K562 (cell line): ENCODE measurements at regions not wholly inside any gene's neighbourhood (a gene's known extent, or its start where the extent isn't known, plus 50 kb on each side); places are given as distances from the start of the nearest gene placed in this dataset.

Source experiments
- CCNT2 ChIP-seq: IDR thresholded peaks from 2 replicates; pipeline ENCODE4 v1.6.1; 2011; ENCODE audit warnings: borderline replicate concordance, low read depth, mild to moderate bottlenecking, moderate library complexity, mixed read lengths, low read length; ENCODE audit not compliant: insufficient read length; ENCODE audit errors: extremely low read depth
- PTRF ChIP-seq: fragments of 450-650 bp; IDR thresholded peaks from 2 replicates; pipeline ENCODE4 v1.6.1; 2016; ENCODE audit warnings: mild to moderate bottlenecking, missing genetic modification characterization, missing compliant biosample characterization
- TF ChIP-seq, protein P1 (sequence below): sonication (generic); formaldehyde crosslinking; IDR thresholded peaks from 2 replicates; pipeline ENCODE4 v1.8.1; 2022; ENCODE audit warnings: missing genetic modification reagents
- TF ChIP-seq, protein P2 (sequence below): fragments of 250-450 bp; sonication (Bioruptor Pico); IDR thresholded peaks from 2 replicates; pipeline ENCODE4 v1.4.0; 2020; ENCODE audit warnings: mild to moderate bottlenecking, moderate library complexity
- TF ChIP-seq, protein P3 (sequence below): fragments of 450-650 bp; formaldehyde crosslinking; IDR thresholded peaks from 2 replicates; pipeline ENCODE4 v1.4.0; 2020; ENCODE audit warnings: mild to moderate bottlenecking, moderate library complexity
- TF ChIP-seq, protein P4 (sequence below), 2 experiments: fragments of 450-650 bp; IDR thresholded peaks; 2 replicates each; pipeline ENCODE4 v1.6.1; 2018; ENCODE audit warnings: mild to moderate bottlenecking in 2 of 2, low read depth in 1 of 2; ENCODE audit not compliant: partially characterized antibody in 2 of 2
- TF ChIP-seq, protein P5 (sequence below): fragments of 250-450 bp; sonication (Bioruptor Pico); IDR thresholded peaks from 2 replicates; pipeline ENCODE4 v1.8.0; 2022; ENCODE audit warnings: inconsistent platforms, mild to moderate bottlenecking, moderate library complexity, borderline replicate concordance
- TF ChIP-seq, protein P6 (sequence below): sonication (generic); formaldehyde crosslinking; IDR thresholded peaks from 2 replicates; pipeline ENCODE4 v1.8.0; 2023; ENCODE audit warnings: mild to moderate bottlenecking, missing genetic modification reagents

DNA sequence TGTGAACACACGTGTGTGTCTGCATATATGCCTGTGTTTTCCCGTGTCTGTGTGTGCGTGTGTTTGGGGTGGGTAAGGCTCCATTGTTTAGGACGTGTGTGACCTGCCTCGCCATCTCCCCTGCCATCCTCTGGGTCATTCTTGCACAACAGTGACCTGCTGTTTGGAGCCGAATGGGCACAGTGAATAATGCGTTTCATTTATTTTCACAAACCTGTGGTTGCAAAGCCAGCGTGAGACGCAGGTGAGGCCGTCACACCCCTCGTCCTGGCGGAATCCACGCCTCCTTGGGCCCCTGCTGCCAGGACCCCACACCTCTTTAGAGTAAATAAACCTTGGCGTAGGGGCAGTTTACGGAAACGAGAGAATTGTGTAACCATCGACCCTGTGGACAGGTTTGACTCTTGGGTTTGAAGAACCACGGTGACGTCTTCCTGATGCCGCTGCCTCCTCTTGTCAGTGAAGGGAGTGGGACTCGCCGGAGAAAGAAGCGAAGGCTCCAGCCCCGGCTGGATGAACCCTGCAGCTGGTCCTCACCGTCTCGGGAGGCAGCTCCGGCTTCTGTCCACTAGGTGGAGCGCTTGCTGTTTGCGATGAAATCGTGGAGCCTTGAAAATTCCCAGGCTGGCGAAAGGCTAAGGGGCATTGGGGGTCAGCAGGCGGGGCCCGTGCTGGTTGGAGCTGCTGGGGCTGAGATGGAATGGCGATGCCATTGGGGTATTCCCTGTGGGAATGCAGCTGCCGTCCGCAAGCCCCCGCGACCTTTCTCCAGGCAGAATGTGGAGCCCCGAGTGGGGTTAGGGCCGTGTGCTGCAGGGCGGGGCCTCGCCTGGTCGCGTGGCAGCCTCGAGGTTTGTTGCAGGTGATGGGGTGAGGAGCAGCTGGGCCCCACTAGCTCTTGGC, 81.1 kb downstream of the RTP5 start (continued):
- TF ChIP-seq, protein P1, sequence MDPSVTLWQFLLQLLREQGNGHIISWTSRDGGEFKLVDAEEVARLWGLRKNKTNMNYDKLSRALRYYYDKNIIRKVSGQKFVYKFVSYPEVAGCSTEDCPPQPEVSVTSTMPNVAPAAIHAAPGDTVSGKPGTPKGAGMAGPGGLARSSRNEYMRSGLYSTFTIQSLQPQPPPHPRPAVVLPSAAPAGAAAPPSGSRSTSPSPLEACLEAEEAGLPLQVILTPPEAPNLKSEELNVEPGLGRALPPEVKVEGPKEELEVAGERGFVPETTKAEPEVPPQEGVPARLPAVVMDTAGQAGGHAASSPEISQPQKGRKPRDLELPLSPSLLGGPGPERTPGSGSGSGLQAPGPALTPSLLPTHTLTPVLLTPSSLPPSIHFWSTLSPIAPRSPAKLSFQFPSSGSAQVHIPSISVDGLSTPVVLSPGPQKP (CRISPR knock-in tag) = no peak
- TF ChIP-seq CCNT2 (no peak), PTRF (tag) (no peak)
- TF ChIP-seq, protein P2, sequence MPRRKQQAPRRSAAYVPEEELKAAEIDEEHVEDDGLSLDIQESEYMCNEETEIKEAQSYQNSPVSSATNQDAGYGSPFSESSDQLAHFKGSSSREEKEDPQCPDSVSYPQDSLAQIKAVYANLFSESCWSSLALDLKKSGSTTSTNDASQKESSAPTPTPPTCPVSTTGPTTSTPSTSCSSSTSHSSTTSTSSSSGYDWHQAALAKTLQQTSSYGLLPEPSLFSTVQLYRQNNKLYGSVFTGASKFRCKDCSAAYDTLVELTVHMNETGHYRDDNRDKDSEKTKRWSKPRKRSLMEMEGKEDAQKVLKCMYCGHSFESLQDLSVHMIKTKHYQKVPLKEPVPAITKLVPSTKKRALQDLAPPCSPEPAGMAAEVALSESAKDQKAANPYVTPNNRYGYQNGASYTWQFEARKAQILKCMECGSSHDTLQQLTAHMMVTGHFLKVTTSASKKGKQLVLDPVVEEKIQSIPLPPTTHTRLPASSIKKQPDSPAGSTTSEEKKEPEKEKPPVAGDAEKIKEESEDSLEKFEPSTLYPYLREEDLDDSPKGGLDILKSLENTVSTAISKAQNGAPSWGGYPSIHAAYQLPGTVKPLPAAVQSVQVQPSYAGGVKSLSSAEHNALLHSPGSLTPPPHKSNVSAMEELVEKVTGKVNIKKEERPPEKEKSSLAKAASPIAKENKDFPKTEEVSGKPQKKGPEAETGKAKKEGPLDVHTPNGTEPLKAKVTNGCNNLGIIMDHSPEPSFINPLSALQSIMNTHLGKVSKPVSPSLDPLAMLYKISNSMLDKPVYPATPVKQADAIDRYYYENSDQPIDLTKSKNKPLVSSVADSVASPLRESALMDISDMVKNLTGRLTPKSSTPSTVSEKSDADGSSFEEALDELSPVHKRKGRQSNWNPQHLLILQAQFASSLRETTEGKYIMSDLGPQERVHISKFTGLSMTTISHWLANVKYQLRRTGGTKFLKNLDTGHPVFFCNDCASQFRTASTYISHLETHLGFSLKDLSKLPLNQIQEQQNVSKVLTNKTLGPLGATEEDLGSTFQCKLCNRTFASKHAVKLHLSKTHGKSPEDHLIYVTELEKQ = no peak
- TF ChIP-seq, protein P3, sequence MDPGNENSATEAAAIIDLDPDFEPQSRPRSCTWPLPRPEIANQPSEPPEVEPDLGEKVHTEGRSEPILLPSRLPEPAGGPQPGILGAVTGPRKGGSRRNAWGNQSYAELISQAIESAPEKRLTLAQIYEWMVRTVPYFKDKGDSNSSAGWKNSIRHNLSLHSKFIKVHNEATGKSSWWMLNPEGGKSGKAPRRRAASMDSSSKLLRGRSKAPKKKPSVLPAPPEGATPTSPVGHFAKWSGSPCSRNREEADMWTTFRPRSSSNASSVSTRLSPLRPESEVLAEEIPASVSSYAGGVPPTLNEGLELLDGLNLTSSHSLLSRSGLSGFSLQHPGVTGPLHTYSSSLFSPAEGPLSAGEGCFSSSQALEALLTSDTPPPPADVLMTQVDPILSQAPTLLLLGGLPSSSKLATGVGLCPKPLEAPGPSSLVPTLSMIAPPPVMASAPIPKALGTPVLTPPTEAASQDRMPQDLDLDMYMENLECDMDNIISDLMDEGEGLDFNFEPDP = no peak
- TF ChIP-seq, protein P4, sequence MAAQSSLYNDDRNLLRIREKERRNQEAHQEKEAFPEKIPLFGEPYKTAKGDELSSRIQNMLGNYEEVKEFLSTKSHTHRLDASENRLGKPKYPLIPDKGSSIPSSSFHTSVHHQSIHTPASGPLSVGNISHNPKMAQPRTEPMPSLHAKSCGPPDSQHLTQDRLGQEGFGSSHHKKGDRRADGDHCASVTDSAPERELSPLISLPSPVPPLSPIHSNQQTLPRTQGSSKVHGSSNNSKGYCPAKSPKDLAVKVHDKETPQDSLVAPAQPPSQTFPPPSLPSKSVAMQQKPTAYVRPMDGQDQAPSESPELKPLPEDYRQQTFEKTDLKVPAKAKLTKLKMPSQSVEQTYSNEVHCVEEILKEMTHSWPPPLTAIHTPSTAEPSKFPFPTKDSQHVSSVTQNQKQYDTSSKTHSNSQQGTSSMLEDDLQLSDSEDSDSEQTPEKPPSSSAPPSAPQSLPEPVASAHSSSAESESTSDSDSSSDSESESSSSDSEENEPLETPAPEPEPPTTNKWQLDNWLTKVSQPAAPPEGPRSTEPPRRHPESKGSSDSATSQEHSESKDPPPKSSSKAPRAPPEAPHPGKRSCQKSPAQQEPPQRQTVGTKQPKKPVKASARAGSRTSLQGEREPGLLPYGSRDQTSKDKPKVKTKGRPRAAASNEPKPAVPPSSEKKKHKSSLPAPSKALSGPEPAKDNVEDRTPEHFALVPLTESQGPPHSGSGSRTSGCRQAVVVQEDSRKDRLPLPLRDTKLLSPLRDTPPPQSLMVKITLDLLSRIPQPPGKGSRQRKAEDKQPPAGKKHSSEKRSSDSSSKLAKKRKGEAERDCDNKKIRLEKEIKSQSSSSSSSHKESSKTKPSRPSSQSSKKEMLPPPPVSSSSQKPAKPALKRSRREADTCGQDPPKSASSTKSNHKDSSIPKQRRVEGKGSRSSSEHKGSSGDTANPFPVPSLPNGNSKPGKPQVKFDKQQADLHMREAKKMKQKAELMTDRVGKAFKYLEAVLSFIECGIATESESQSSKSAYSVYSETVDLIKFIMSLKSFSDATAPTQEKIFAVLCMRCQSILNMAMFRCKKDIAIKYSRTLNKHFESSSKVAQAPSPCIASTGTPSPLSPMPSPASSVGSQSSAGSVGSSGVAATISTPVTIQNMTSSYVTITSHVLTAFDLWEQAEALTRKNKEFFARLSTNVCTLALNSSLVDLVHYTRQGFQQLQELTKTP (IDR thresholded peaks at IDR 0.05; ENCODE audit: low read depth in 1 of 2, partially characterized antibody in 2 of 2) = no peak
- TF ChIP-seq, protein P5, sequence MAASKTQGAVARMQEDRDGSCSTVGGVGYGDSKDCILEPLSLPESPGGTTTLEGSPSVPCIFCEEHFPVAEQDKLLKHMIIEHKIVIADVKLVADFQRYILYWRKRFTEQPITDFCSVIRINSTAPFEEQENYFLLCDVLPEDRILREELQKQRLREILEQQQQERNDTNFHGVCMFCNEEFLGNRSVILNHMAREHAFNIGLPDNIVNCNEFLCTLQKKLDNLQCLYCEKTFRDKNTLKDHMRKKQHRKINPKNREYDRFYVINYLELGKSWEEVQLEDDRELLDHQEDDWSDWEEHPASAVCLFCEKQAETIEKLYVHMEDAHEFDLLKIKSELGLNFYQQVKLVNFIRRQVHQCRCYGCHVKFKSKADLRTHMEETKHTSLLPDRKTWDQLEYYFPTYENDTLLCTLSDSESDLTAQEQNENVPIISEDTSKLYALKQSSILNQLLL (CRISPR knock-in tag) = no peak
- TF ChIP-seq, protein P6, sequence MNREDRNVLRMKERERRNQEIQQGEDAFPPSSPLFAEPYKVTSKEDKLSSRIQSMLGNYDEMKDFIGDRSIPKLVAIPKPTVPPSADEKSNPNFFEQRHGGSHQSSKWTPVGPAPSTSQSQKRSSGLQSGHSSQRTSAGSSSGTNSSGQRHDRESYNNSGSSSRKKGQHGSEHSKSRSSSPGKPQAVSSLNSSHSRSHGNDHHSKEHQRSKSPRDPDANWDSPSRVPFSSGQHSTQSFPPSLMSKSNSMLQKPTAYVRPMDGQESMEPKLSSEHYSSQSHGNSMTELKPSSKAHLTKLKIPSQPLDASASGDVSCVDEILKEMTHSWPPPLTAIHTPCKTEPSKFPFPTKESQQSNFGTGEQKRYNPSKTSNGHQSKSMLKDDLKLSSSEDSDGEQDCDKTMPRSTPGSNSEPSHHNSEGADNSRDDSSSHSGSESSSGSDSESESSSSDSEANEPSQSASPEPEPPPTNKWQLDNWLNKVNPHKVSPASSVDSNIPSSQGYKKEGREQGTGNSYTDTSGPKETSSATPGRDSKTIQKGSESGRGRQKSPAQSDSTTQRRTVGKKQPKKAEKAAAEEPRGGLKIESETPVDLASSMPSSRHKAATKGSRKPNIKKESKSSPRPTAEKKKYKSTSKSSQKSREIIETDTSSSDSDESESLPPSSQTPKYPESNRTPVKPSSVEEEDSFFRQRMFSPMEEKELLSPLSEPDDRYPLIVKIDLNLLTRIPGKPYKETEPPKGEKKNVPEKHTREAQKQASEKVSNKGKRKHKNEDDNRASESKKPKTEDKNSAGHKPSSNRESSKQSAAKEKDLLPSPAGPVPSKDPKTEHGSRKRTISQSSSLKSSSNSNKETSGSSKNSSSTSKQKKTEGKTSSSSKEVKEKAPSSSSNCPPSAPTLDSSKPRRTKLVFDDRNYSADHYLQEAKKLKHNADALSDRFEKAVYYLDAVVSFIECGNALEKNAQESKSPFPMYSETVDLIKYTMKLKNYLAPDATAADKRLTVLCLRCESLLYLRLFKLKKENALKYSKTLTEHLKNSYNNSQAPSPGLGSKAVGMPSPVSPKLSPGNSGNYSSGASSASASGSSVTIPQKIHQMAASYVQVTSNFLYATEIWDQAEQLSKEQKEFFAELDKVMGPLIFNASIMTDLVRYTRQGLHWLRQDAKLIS (CRISPR knock-in tag) = no peak
